HEK293 (cell line): ENCODE measurements at regions not wholly inside any gene's neighbourhood (a gene's known extent, or its start where the extent isn't known, plus 50 kb on each side); places are given as distances from the start of the nearest gene placed in this dataset.

Experiments
- CTCF ChIA-PET: fragments of 350-600 bp; formaldehyde crosslinking; extraction: SDS; loops from one replicate; lab custom pipeline; 2021; ENCODE audit warnings: antibody characterized with exemption; lab: Yijun Ruan, JAX
- POLR2A ChIA-PET: fragments of 300-600 bp; formaldehyde crosslinking; extraction: SDS; loops from one replicate; lab custom pipeline; 2020; ENCODE audit warnings: antibody characterized with exemption, inconsistent platforms; lab: Yijun Ruan, JAX
- H3K27ac ChIP-seq: fragments of 200-500 bp; sonication (Bioruptor generic); 2 replicates; pipeline ENCODE4 v1.5.1; 2014; ENCODE audit warnings: low read depth, low read length, control low read depth, inconsistent platforms; ENCODE audit errors: extremely low read depth
- H3K36me3 ChIP-seq, 2 experiments: fragments of 200-500 bp in 1 of 2; sonication (Bioruptor generic) in 1 of 2; 1 replicate in 1 of 2; 2 replicates in 1 of 2; pipeline ENCODE4 v1.5.1; 2014 to 2017; ENCODE audit warnings: inconsistent platforms in 2 of 2, low read length in 2 of 2; ENCODE audit not compliant: control insufficient read depth in 2 of 2, insufficient read depth in 1 of 2
- H3K4me1 ChIP-seq: fragments of 200-500 bp; sonication (Bioruptor generic); 2 replicates; pipeline ENCODE4 v1.5.1; 2014; ENCODE audit warnings: mild to moderate bottlenecking, low read length, inconsistent platforms; ENCODE audit not compliant: control insufficient read depth, insufficient read depth
- H3K4me3 ChIP-seq: 2 replicates; pipeline ENCODE4 v1.5.1; 2011; ENCODE audit warnings: low read depth, mild to moderate bottlenecking, control low read depth, low read length, moderate library complexity
- H3K9me3 ChIP-seq: fragments of 200-500 bp; sonication (Bioruptor generic); 2 replicates; pipeline ENCODE4 v1.5.1; 2014; ENCODE audit warnings: low read depth, low read length, inconsistent platforms; ENCODE audit not compliant: control insufficient read depth, insufficient read depth
- GLI4 ChIP-seq: fragments of 450-650 bp; formaldehyde crosslinking; IDR thresholded peaks from 2 replicates; pipeline ENCODE4 v1.5.1; 2016; ENCODE audit warnings: missing biosample characterization, missing genetic modification characterization
- IKZF3 ChIP-seq: fragments of 450-650 bp; IDR thresholded peaks from 2 replicates; pipeline ENCODE4 v1.5.0; 2018; ENCODE audit warnings: missing biosample characterization, mild to moderate bottlenecking, missing genetic modification characterization, moderate library complexity
- KLF1 ChIP-seq: fragments of 450-650 bp; formaldehyde crosslinking; IDR thresholded peaks from 2 replicates; pipeline ENCODE4 v1.5.1; 2016; ENCODE audit warnings: missing biosample characterization, missing genetic modification characterization
- SCRT1 ChIP-seq: fragments of 450-650 bp; formaldehyde crosslinking; IDR thresholded peaks from 2 replicates; pipeline ENCODE4 v1.5.1; 2016; ENCODE audit warnings: missing biosample characterization, missing genetic modification characterization, borderline replicate concordance
- TCF7L2 ChIP-seq: IDR thresholded peaks from 2 replicates; pipeline ENCODE4 v1.6.1; 2011; ENCODE audit warnings: low read depth, mild to moderate bottlenecking, inconsistent platforms, low read length, moderate library complexity, borderline replicate concordance
- ZBTB1 ChIP-seq: fragments of 450-650 bp; formaldehyde crosslinking; IDR thresholded peaks from 2 replicates; pipeline ENCODE4 v1.5.1; 2016; ENCODE audit warnings: missing biosample characterization, missing genetic modification characterization
- ZBTB7A ChIP-seq: fragments of 450-650 bp; formaldehyde crosslinking; IDR thresholded peaks from 2 replicates; pipeline ENCODE4 v1.5.1; 2016; ENCODE audit warnings: low read depth, missing biosample characterization, missing genetic modification characterization
- ZFP37 ChIP-seq: fragments of 450-650 bp; formaldehyde crosslinking; IDR thresholded peaks from 2 replicates; pipeline ENCODE4 v1.5.1; 2016; ENCODE audit warnings: missing biosample characterization, missing genetic modification characterization
- ZFP69B ChIP-seq: fragments of 450-650 bp; formaldehyde crosslinking; IDR thresholded peaks from 2 replicates; pipeline ENCODE4 v1.5.1; 2016; ENCODE audit warnings: missing biosample characterization, missing genetic modification characterization
- ZNF114 ChIP-seq: fragments of 450-650 bp; formaldehyde crosslinking; IDR thresholded peaks from 2 replicates; pipeline ENCODE4 v1.5.0; 2017; ENCODE audit warnings: missing biosample characterization, missing genetic modification characterization
- ZNF132 ChIP-seq: fragments of 450-650 bp; formaldehyde crosslinking; IDR thresholded peaks from 2 replicates; pipeline ENCODE4 v1.5.1; 2017; ENCODE audit warnings: missing biosample characterization, missing genetic modification characterization, borderline replicate concordance
- ZNF175 ChIP-seq: fragments of 450-650 bp; formaldehyde crosslinking; IDR thresholded peaks from 2 replicates; pipeline ENCODE4 v1.5.1; 2016; ENCODE audit warnings: missing biosample characterization, missing genetic modification characterization
- ZNF19 ChIP-seq: fragments of 450-650 bp; formaldehyde crosslinking; IDR thresholded peaks from 2 replicates; pipeline ENCODE4; 2016; ENCODE audit warnings: missing biosample characterization, missing genetic modification characterization, low read depth
- ZNF221 ChIP-seq: fragments of 450-650 bp; formaldehyde crosslinking; IDR thresholded peaks from 2 replicates; pipeline ENCODE4 v1.5.1; 2017; ENCODE audit warnings: missing biosample characterization, missing genetic modification characterization, borderline replicate concordance
- ZNF292 ChIP-seq: fragments of 450-650 bp; formaldehyde crosslinking; IDR thresholded peaks from 2 replicates; pipeline ENCODE4 v1.5.1; 2016; ENCODE audit warnings: low read depth, missing biosample characterization, missing genetic modification characterization, borderline replicate concordance
- ZNF335 ChIP-seq: fragments of 450-650 bp; formaldehyde crosslinking; conservative IDR thresholded peaks from 2 replicates; pipeline ENCODE4 v1.5.1; 2016; ENCODE audit warnings: missing biosample characterization, missing genetic modification characterization
- ZNF350 ChIP-seq: fragments of 450-650 bp; formaldehyde crosslinking; IDR thresholded peaks from 2 replicates; pipeline ENCODE4 v1.5.0; 2017; ENCODE audit warnings: missing biosample characterization, mild to moderate bottlenecking, missing genetic modification characterization
- ZNF404 ChIP-seq: fragments of 450-650 bp; formaldehyde crosslinking; IDR thresholded peaks from 2 replicates; pipeline ENCODE4 v1.5.1; 2017; ENCODE audit warnings: missing biosample characterization, missing genetic modification characterization
- ZNF529 ChIP-seq: fragments of 450-650 bp; formaldehyde crosslinking; IDR thresholded peaks from 2 replicates; pipeline ENCODE4 v1.5.1; 2017; ENCODE audit warnings: missing genetic modification characterization, missing biosample characterization; ENCODE audit not compliant: insufficient replicate concordance
- ZNF600 ChIP-seq: fragments of 450-650 bp; formaldehyde crosslinking; IDR thresholded peaks from 2 replicates; pipeline ENCODE4 v1.5.1; 2016; ENCODE audit warnings: missing biosample characterization, missing genetic modification characterization
- ZNF623 ChIP-seq: fragments of 450-650 bp; formaldehyde crosslinking; IDR thresholded peaks from 2 replicates; pipeline ENCODE4 v1.5.1; 2016; ENCODE audit warnings: missing biosample characterization, missing genetic modification characterization
- ZNF629 ChIP-seq: fragments of 450-650 bp; formaldehyde crosslinking; IDR thresholded peaks from 2 replicates; pipeline ENCODE4 v1.5.1; 2017; ENCODE audit warnings: missing biosample characterization, missing genetic modification characterization
- ZNF639 ChIP-seq: fragments of 450-650 bp; formaldehyde crosslinking; IDR thresholded peaks from 2 replicates; pipeline ENCODE4 v1.5.1; 2016; ENCODE audit warnings: missing biosample characterization, missing genetic modification characterization
- ZNF660 ChIP-seq: fragments of 450-650 bp; IDR thresholded peaks from 2 replicates; pipeline ENCODE4 v1.5.1; 2018; ENCODE audit warnings: missing biosample characterization, mild to moderate bottlenecking, missing genetic modification characterization
- ZNF704 ChIP-seq: fragments of 450-650 bp; formaldehyde crosslinking; IDR thresholded peaks from 2 replicates; pipeline ENCODE4 v1.5.1; 2016; ENCODE audit warnings: missing biosample characterization, missing genetic modification characterization
- ZNF707 ChIP-seq: fragments of 450-650 bp; formaldehyde crosslinking; IDR thresholded peaks from 2 replicates; pipeline ENCODE4 v1.5.1; 2016; ENCODE audit warnings: missing biosample characterization, missing genetic modification characterization
- ZNF747 ChIP-seq: fragments of 450-650 bp; formaldehyde crosslinking; IDR thresholded peaks from 2 replicates; pipeline ENCODE4 v1.5.1; 2016; ENCODE audit warnings: missing biosample characterization, missing genetic modification characterization
- ZNF777 ChIP-seq: fragments of 450-650 bp; formaldehyde crosslinking; IDR thresholded peaks from 2 replicates; pipeline ENCODE4 v1.5.1; 2017; ENCODE audit warnings: missing biosample characterization, missing genetic modification characterization, borderline replicate concordance
- ZNF791 ChIP-seq: fragments of 450-650 bp; formaldehyde crosslinking; IDR thresholded peaks from 2 replicates; pipeline ENCODE4 v1.5.1; 2016; ENCODE audit warnings: missing biosample characterization, missing genetic modification characterization
- ZSCAN23 ChIP-seq: fragments of 450-650 bp; formaldehyde crosslinking; IDR thresholded peaks from 2 replicates; pipeline ENCODE4 v1.5.1; 2016; ENCODE audit warnings: missing biosample characterization, missing genetic modification characterization
- TF ChIP-seq, protein P1 (sequence below): fragments of 450-650 bp; formaldehyde crosslinking; IDR thresholded peaks from 2 replicates; pipeline ENCODE4 v1.5.1; 2016; ENCODE audit warnings: missing biosample characterization, missing genetic modification characterization
- TF ChIP-seq, protein P2 (sequence below): fragments of 450-650 bp; formaldehyde crosslinking; conservative IDR thresholded peaks from 2 replicates; pipeline ENCODE4 v1.5.1; 2016; ENCODE audit warnings: low read depth, missing biosample characterization, missing genetic modification characterization

- CTCF ChIA-PET = interaction anchor here (0.6 to 0.8 kb wide), 2 partner anchors 12 to 56 kb away, joined by 4 to 5 read pairs; no protein-coding TSS in a partner anchor
- H3K36me3 ChIP-seq = no peaks in the 10 kb centered on the region
- TF ChIP-seq ZNF629 (tag by site-specific recombination) (no peak), ZBTB7A (tag by site-specific recombination) (no peak), GLI4 (tag by site-specific recombination) (no peak), ZNF623 (tag by site-specific recombination) (no peak), ZSCAN23 (no peak), ZNF132 (tag by site-specific recombination) (no peak), ZNF529 (tag by site-specific recombination) (no peak), ZNF777 (no peak), KLF1 (tag by site-specific recombination) (no peak), ZNF350 (tag by site-specific recombination) (no peak), ZNF292 (tag by site-specific recombination) (no peak), ZNF747 (tag by site-specific recombination) (no peak), ZNF404 (tag by site-specific recombination) (no peak), TCF7L2 (no peak), ZNF639 (no peak)
- TF ChIP-seq, protein P1, sequence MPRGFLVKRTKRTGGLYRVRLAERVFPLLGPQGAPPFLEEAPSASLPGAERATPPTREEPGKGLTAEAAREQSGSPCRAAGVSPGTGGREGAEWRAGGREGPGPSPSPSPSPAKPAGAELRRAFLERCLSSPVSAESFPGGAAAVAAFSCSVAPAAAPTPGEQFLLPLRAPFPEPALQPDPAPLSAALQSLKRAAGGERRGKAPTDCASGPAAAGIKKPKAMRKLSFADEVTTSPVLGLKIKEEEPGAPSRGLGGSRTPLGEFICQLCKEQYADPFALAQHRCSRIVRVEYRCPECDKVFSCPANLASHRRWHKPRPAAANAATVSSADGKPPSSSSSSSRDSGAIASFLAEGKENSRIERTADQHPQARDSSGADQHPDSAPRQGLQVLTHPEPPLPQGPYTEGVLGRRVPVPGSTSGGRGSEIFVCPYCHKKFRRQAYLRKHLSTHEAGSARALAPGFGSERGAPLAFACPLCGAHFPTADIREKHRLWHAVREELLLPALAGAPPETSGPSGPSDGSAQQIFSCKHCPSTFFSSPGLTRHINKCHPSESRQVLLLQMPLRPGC = no peak
- H3K27ac ChIP-seq = no peak overlapping the region
- POLR2A ChIA-PET = no interaction called here
- H3K4me3 ChIP-seq = no peak overlapping the region
- no peaks in the 10 kb centered on the region for H3K9me3 ChIP-seq
- H3K4me1 ChIP-seq = no peaks in the 10 kb centered on the region
Observed at GRCh38 chr7:24346716-24347115, 62.7 kb downstream of the NPY start.

- no peaks in the 10 kb centered on the region for H3K36me3 ChIP-seq
- ChIA-PET POLR2A (no interaction called here), CTCF (no interaction called here)
- no peaks in the 10 kb centered on the region for H3K9me3 ChIP-seq
- H3K4me3 ChIP-seq = no peak overlapping the region
- no peak overlapping the region for H3K27ac ChIP-seq
- no peaks in the 10 kb centered on the region for H3K4me1 ChIP-seq
- TF ChIP-seq ZNF791 (no peak), ZNF660 (tag by site-specific recombination) (no peak), ZFP37 (no peak), ZNF704 (tag by site-specific recombination) (no peak), SCRT1 (tag by site-specific recombination) (no peak), ZSCAN23 (no peak), ZNF707 (no peak), ZNF600 (tag by site-specific recombination) (no peak), ZFP69B (tag by site-specific recombination) (no peak), ZNF175 (tag by site-specific recombination) (no peak), IKZF3 (tag by site-specific recombination) (no peak), ZNF335 (tag by site-specific recombination) (no peak), ZBTB1 (tag by site-specific recombination) (no peak), ZNF19 (tag by site-specific recombination) (no peak), ZNF114 (no peak), ZNF221 (no peak)
- TF ChIP-seq, protein P2, sequence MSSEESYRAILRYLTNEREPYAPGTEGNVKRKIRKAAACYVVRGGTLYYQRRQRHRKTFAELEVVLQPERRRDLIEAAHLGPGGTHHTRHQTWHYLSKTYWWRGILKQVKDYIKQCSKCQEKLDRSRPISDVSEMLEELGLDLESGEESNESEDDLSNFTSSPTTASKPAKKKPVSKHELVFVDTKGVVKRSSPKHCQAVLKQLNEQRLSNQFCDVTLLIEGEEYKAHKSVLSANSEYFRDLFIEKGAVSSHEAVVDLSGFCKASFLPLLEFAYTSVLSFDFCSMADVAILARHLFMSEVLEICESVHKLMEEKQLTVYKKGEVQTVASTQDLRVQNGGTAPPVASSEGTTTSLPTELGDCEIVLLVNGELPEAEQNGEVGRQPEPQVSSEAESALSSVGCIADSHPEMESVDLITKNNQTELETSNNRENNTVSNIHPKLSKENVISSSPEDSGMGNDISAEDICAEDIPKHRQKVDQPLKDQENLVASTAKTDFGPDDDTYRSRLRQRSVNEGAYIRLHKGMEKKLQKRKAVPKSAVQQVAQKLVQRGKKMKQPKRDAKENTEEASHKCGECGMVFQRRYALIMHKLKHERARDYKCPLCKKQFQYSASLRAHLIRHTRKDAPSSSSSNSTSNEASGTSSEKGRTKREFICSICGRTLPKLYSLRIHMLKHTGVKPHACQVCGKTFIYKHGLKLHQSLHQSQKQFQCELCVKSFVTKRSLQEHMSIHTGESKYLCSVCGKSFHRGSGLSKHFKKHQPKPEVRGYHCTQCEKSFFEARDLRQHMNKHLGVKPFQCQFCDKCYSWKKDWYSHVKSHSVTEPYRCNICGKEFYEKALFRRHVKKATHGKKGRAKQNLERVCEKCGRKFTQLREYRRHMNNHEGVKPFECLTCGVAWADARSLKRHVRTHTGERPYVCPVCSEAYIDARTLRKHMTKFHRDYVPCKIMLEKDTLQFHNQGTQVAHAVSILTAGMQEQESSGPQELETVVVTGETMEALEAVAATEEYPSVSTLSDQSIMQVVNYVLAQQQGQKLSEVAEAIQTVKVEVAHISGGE (tag by site-specific recombination) = no peak
Observed at GRCh38 chr7:24349339-24349738, 65.3 kb downstream of the NPY start.
